ENCODE measurements at regions not wholly inside any gene's neighbourhood (a gene's known extent, or its start where the extent isn't known, plus 50 kb on each side); places are given as distances from the start of the nearest gene placed in this dataset.

GRCh38 chr2:156009293-156009692 is 323.2 kb downstream of the NR4A2 start:
- DNase-seq (ENCODE audit: low read depth in 1 of 2, low spot score in 1 of 2): no peak
- H3K4me1 ChIP-seq (ENCODE audit: low read depth): no peaks in the 10 kb centered on the region

GRCh38 chr2:156006721-156007618 is 325.6 kb downstream of the NR4A2 start:
- no peak for DNase-seq (ENCODE audit: low read depth in 1 of 2, low spot score in 1 of 2)
- H3K27me3 ChIP-seq: no peaks in the 10 kb centered on the region
- H3K4me1 ChIP-seq (ENCODE audit: low read depth): no peaks in the 10 kb centered on the region
- no peaks in the 10 kb centered on the region for H3K9me3 ChIP-seq (ENCODE audit: low read depth)
- H3K36me3 ChIP-seq: no peaks in the 10 kb centered on the region
- H3K4me3 ChIP-seq: no peak overlapping the region
- no peak for TF ChIP-seq CTCF (IDR thresholded peaks at IDR 0.05; ENCODE audit: low read depth, low read length)
- H3K27ac ChIP-seq: no peak overlapping the region

More at GRCh38 chr2:156009293-156009692, 323.2 kb downstream of the NR4A2 start:
- no peak overlapping the region for H3K4me3 ChIP-seq
- no peaks in the 10 kb centered on the region for H3K27me3 ChIP-seq
- H3K9me3 ChIP-seq (ENCODE audit: low read depth): no peaks in the 10 kb centered on the region
- H3K27ac ChIP-seq: no peak overlapping the region
- H3K36me3 ChIP-seq: no peaks in the 10 kb centered on the region
- no peak for TF ChIP-seq CTCF (IDR thresholded peaks at IDR 0.05; ENCODE audit: low read depth, low read length)

- H3K27ac ChIP-seq: no peak overlapping the region
- H3K4me3 ChIP-seq: no peak overlapping the region
- H3K9me3 ChIP-seq (ENCODE audit: low read depth): no peaks in the 10 kb centered on the region
- no peak for TF ChIP-seq CTCF (IDR thresholded peaks at IDR 0.05; ENCODE audit: low read depth, low read length)
- no peaks in the 10 kb centered on the region for H3K27me3 ChIP-seq
- DNase-seq (ENCODE audit: low read depth in 1 of 2, low spot score in 1 of 2): peak in 1 of 2 donors; percentile 2
- no peaks in the 10 kb centered on the region for H3K36me3 ChIP-seq
- no peaks in the 10 kb centered on the region for H3K4me1 ChIP-seq (ENCODE audit: low read depth)
These were observed 326.4 kb downstream of the NR4A2 start for GRCh38 chr2:156005999-156006712.

- Histone ChIP-seq H3K36me3 (no peaks in the 10 kb centered on the region), H3K27ac (no peak overlapping the region), H3K4me1 (ENCODE audit: low read depth) (no peaks in the 10 kb centered on the region), H3K9me3 (ENCODE audit: low read depth) (no peaks in the 10 kb centered on the region), H3K4me3 (no peak overlapping the region), H3K27me3 (no peaks in the 10 kb centered on the region)
- DNase-seq (ENCODE audit: low read depth in 1 of 2, low spot score in 1 of 2): no peak
- TF ChIP-seq CTCF (IDR thresholded peaks at IDR 0.05; ENCODE audit: low read depth, low read length): no peak
These were observed 327.0 kb downstream of the NR4A2 start for GRCh38 chr2:156005531-156005930.

- Histone ChIP-seq H3K27me3 (no peaks in the 10 kb centered on the region), H3K4me1 (ENCODE audit: low read depth) (no peaks in the 10 kb centered on the region), H3K27ac (no peak overlapping the region), H3K36me3 (no peaks in the 10 kb centered on the region), H3K9me3 (ENCODE audit: low read depth) (no peaks in the 10 kb centered on the region), H3K4me3 (no peak overlapping the region)
- no peak for TF ChIP-seq CTCF (IDR thresholded peaks at IDR 0.05; ENCODE audit: low read depth, low read length)
- no peak for DNase-seq (ENCODE audit: low read depth in 1 of 2, low spot score in 1 of 2)
These were observed 328.1 kb downstream of the NR4A2 start for GRCh38 chr2:156004459-156004858.

Measured in cardiac muscle cell (in vitro differentiated cells and primary cell).